GM23248 (cell line): ENCODE measurements at regions not wholly inside any gene's neighbourhood (a gene's known extent, or its start where the extent isn't known, plus 50 kb on each side); places are given as distances from the start of the nearest gene placed in this dataset.

Source experiments
- EZH2 ChIP-seq: fragments of 200-600 bp; sonication (generic); IDR thresholded peaks from 2 replicates; pipeline ENCODE4 v1.6.1; 2018; ENCODE audit warnings: antibody characterized with exemption, mild to moderate bottlenecking; ENCODE audit not compliant: insufficient read depth, poor library complexity, severe bottlenecking
- EZH2phosphoT487 ChIP-seq: fragments of 200-600 bp; sonication (generic); IDR thresholded peaks from 2 replicates; pipeline ENCODE4 v1.6.1; 2018; ENCODE audit warnings: antibody characterized with exemption, moderate library complexity, mild to moderate bottlenecking, low read depth; ENCODE audit not compliant: insufficient read depth

GRCh38 chr18:41751161-41751560, 203.9 kb upstream of the PIK3C3 start:
- TF ChIP-seq EZH2 = no peak
- TF ChIP-seq EZH2phosphoT487 = no peak
